ENCODE measurements at regions not wholly inside any gene's neighbourhood (a gene's known extent, or its start where the extent isn't known, plus 50 kb on each side); places are given as distances from the start of the nearest gene placed in this dataset.

DNA sequence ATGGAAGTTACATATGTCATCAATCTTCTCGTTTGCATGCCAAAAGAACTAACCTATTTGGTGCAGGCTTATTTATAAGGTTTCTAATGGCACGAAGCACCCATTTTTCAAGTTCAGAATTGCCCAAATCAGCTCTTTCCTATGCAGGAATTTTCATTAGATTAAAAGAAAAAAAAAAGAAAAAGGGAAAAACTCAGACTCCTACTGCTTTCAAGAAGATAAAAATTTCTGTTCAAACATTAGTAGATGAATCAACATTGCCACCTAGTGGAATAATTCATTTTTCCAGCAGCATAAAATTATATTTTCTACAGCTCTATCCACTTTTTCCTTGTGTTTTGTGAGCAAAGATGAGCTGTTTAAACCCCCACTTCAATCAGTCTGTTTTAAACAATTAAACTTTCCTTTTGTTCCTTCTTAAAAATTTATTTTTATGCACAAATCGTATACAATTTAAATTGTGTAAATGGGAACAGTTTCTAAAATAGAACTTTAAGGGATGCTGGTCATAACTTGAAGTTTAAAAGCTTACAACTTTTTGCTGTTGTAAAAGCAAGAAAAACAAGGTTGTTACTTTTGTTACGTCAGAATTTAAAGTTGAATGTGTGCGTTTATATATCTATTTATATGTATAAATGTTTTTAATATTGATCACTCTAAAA is 309.9 kb downstream of the ARAP2 start:
- TF ChIP-seq NFIC (IDR thresholded peaks at IDR 0.05) (no peak), TCF12 (IDR thresholded peaks at IDR 0.05; ENCODE audit: low read depth) (no peak), CEBPB (IDR thresholded peaks at IDR 0.05) (no peak), RAD21 (IDR thresholded peaks at IDR 0.05; ENCODE audit: low read depth) (peak; percentile 66), EP300 (IDR thresholded peaks at IDR 0.05; ENCODE audit: borderline replicate concordance) (no peak), TAF1 (IDR thresholded peaks at IDR 0.05; ENCODE audit: low read depth) (no peak), CREB1 (IDR thresholded peaks at IDR 0.05; ENCODE audit: low read depth) (no peak), TEAD4 (IDR thresholded peaks at IDR 0.05) (no peak), YY1 (IDR thresholded peaks at IDR 0.05; ENCODE audit: low read depth) (no peak), FOXM1 (IDR thresholded peaks at IDR 0.05; ENCODE audit: borderline replicate concordance, low read depth) (no peak)
- TF ChIP-seq, protein P1, sequence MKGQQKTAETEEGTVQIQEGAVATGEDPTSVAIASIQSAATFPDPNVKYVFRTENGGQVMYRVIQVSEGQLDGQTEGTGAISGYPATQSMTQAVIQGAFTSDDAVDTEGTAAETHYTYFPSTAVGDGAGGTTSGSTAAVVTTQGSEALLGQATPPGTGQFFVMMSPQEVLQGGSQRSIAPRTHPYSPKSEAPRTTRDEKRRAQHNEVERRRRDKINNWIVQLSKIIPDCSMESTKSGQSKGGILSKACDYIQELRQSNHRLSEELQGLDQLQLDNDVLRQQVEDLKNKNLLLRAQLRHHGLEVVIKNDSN (IDR thresholded peaks at IDR 0.05), result no peak
- TF ChIP-seq, protein P2, sequence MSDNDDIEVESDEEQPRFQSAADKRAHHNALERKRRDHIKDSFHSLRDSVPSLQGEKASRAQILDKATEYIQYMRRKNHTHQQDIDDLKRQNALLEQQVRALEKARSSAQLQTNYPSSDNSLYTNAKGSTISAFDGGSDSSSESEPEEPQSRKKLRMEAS (IDR thresholded peaks at IDR 0.05), result no peak
- TF ChIP-seq, protein P3, sequence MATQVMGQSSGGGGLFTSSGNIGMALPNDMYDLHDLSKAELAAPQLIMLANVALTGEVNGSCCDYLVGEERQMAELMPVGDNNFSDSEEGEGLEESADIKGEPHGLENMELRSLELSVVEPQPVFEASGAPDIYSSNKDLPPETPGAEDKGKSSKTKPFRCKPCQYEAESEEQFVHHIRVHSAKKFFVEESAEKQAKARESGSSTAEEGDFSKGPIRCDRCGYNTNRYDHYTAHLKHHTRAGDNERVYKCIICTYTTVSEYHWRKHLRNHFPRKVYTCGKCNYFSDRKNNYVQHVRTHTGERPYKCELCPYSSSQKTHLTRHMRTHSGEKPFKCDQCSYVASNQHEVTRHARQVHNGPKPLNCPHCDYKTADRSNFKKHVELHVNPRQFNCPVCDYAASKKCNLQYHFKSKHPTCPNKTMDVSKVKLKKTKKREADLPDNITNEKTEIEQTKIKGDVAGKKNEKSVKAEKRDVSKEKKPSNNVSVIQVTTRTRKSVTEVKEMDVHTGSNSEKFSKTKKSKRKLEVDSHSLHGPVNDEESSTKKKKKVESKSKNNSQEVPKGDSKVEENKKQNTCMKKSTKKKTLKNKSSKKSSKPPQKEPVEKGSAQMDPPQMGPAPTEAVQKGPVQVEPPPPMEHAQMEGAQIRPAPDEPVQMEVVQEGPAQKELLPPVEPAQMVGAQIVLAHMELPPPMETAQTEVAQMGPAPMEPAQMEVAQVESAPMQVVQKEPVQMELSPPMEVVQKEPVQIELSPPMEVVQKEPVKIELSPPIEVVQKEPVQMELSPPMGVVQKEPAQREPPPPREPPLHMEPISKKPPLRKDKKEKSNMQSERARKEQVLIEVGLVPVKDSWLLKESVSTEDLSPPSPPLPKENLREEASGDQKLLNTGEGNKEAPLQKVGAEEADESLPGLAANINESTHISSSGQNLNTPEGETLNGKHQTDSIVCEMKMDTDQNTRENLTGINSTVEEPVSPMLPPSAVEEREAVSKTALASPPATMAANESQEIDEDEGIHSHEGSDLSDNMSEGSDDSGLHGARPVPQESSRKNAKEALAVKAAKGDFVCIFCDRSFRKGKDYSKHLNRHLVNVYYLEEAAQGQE (IDR thresholded peaks at IDR 0.05; ENCODE audit: low read depth), result no peak
